DND-41 (cell line): ENCODE measurements at regions not wholly inside any gene's neighbourhood (a gene's known extent, or its start where the extent isn't known, plus 50 kb on each side); places are given as distances from the start of the nearest gene placed in this dataset.

Source experiments
- EZH2 ChIP-seq: IDR thresholded peaks from 3 replicates; pipeline ENCODE4 v1.6.1; 2012; ENCODE audit warnings: borderline replicate concordance, low read depth, mild to moderate bottlenecking, moderate library complexity, low read length, inconsistent platforms; ENCODE audit not compliant: severe bottlenecking
- TF ChIP-seq, protein P1 (sequence below): IDR thresholded peaks from 2 replicates; pipeline ENCODE4 v1.5.1; 2012; ENCODE audit warnings: borderline replicate concordance, low read length, moderate library complexity, mild to moderate bottlenecking; ENCODE audit not compliant: poor library complexity, severe bottlenecking; ENCODE audit errors: extremely low read depth

- TF ChIP-seq, protein P1, sequence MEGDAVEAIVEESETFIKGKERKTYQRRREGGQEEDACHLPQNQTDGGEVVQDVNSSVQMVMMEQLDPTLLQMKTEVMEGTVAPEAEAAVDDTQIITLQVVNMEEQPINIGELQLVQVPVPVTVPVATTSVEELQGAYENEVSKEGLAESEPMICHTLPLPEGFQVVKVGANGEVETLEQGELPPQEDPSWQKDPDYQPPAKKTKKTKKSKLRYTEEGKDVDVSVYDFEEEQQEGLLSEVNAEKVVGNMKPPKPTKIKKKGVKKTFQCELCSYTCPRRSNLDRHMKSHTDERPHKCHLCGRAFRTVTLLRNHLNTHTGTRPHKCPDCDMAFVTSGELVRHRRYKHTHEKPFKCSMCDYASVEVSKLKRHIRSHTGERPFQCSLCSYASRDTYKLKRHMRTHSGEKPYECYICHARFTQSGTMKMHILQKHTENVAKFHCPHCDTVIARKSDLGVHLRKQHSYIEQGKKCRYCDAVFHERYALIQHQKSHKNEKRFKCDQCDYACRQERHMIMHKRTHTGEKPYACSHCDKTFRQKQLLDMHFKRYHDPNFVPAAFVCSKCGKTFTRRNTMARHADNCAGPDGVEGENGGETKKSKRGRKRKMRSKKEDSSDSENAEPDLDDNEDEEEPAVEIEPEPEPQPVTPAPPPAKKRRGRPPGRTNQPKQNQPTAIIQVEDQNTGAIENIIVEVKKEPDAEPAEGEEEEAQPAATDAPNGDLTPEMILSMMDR, result no peak
- TF ChIP-seq EZH2, result no peak
These were observed 1015.6 kb downstream of the KCNMA1 start for GRCh38 chr10:76621886-76622620.
